ENCODE measurements at regions not wholly inside any gene's neighbourhood (a gene's known extent, or its start where the extent isn't known, plus 50 kb on each side); places are given as distances from the start of the nearest gene placed in this dataset.

DNA sequence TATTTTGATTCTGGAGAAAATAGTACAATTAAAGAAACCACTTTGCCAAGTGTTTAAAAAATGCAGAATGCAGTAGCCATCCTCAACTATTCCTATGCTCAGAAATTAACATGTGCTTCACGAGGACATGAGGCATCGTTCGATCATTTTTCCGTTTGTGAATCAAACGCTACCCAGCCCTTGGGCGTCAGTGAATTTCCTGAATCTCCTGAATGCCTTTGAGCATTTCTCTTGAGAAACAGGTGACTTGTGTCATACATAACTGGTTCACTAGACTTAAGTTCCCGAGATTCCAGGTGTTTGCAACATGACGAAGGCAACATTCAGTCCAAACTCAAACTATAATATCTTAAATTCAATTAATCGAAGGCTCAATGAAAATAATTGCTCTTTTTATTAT, 110.0 kb upstream of the ALKAL2 start:
- ATAC-seq, result no peak
- TF ChIP-seq TCF4 (CRISPR knock-in tag; IDR thresholded peaks at IDR 0.05; ENCODE audit: borderline replicate concordance) (no peak), ISL1 (CRISPR knock-in tag; IDR thresholded peaks at IDR 0.05) (no peak), ZNF70 (CRISPR knock-in tag; IDR thresholded peaks at IDR 0.05) (no peak), TOX (CRISPR knock-in tag; IDR thresholded peaks at IDR 0.05; ENCODE audit: borderline replicate concordance) (no peak), ESRRG (CRISPR knock-in tag; IDR thresholded peaks at IDR 0.05) (no peak)

DNA sequence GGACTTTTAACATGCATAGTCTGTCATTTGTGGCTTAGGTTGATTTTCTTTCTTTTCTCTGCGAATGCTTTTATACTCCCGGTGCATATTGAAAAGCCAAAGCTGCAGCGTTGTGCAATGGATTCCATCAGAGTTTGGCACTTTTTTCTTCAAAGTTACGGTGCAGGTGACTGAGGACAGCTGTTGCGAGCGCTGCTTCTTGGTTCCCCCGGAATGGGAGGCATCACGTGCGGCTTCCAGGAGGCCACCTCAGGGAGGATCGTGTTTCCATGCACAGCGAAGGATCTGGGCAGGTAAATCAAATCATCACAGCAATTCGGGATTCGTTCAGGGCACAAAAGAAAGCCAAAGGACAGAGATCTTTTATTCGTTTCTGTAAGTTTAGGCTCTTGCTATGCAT, 109.6 kb upstream of the ALKAL2 start:
- no peak for TF ChIP-seq SNAI2 (CRISPR knock-in tag; IDR thresholded peaks at IDR 0.05)
- no peak for TF ChIP-seq ISL1 (CRISPR knock-in tag; IDR thresholded peaks at IDR 0.05)
- no peak for TF ChIP-seq ARNTL (CRISPR knock-in tag; IDR thresholded peaks at IDR 0.05; ENCODE audit: borderline replicate concordance, low read depth)
- TF ChIP-seq, protein P1, sequence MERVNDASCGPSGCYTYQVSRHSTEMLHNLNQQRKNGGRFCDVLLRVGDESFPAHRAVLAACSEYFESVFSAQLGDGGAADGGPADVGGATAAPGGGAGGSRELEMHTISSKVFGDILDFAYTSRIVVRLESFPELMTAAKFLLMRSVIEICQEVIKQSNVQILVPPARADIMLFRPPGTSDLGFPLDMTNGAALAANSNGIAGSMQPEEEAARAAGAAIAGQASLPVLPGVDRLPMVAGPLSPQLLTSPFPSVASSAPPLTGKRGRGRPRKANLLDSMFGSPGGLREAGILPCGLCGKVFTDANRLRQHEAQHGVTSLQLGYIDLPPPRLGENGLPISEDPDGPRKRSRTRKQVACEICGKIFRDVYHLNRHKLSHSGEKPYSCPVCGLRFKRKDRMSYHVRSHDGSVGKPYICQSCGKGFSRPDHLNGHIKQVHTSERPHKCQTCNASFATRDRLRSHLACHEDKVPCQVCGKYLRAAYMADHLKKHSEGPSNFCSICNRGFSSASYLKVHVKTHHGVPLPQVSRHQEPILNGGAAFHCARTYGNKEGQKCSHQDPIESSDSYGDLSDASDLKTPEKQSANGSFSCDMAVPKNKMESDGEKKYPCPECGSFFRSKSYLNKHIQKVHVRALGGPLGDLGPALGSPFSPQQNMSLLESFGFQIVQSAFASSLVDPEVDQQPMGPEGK (CRISPR knock-in tag; IDR thresholded peaks at IDR 0.05; ENCODE audit: borderline replicate concordance), result no peak
- no peak for ATAC-seq

DNA sequence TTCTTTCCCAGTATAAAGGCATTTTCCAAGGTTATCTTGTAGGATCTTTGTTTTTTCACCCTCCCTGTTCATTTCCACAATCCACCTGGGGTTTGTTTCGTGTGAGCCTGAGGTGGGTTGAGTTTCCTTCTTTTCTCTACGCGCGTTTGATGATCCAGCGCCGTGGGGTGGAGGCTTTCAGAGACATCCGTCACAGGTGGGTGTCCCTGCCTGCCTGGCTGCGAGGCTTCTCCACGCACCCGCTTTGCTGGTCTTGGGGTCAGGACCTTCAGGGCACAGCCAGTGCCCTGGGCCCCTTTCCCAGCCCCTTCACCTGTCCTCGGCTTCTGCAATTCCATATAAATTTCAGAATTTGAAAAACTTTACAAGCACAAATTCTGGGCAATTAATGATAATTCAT, 109.0 kb upstream of the ALKAL2 start:
- TF ChIP-seq, protein P2, sequence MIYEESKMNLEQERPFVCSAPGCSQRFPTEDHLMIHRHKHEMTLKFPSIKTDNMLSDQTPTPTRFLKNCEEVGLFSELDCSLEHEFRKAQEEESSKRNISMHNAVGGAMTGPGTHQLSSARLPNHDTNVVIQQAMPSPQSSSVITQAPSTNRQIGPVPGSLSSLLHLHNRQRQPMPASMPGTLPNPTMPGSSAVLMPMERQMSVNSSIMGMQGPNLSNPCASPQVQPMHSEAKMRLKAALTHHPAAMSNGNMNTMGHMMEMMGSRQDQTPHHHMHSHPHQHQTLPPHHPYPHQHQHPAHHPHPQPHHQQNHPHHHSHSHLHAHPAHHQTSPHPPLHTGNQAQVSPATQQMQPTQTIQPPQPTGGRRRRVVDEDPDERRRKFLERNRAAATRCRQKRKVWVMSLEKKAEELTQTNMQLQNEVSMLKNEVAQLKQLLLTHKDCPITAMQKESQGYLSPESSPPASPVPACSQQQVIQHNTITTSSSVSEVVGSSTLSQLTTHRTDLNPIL (CRISPR knock-in tag; IDR thresholded peaks at IDR 0.05; ENCODE audit: low read depth), result no peak
- TF ChIP-seq ZNF8 (CRISPR knock-in tag; IDR thresholded peaks at IDR 0.05) (no peak), ZNF70 (CRISPR knock-in tag; IDR thresholded peaks at IDR 0.05) (no peak), ZFP3 (CRISPR knock-in tag; IDR thresholded peaks at IDR 0.05) (no peak), GLIS3 (CRISPR knock-in tag; IDR thresholded peaks at IDR 0.05) (no peak), CSDC2 (CRISPR knock-in tag; IDR thresholded peaks at IDR 0.05) (no peak), ISL1 (CRISPR knock-in tag; IDR thresholded peaks at IDR 0.05) (no peak), RARB (CRISPR knock-in tag; IDR thresholded peaks at IDR 0.05) (no peak), SNAI2 (CRISPR knock-in tag; IDR thresholded peaks at IDR 0.05) (no peak), PPARA (CRISPR knock-in tag; IDR thresholded peaks at IDR 0.05; ENCODE audit: borderline replicate concordance) (no peak), ARNTL (CRISPR knock-in tag; IDR thresholded peaks at IDR 0.05; ENCODE audit: borderline replicate concordance, low read depth) (no peak), TCF4 (CRISPR knock-in tag; IDR thresholded peaks at IDR 0.05; ENCODE audit: borderline replicate concordance) (no peak), BACH2 (CRISPR knock-in tag; IDR thresholded peaks at IDR 0.05; ENCODE audit: borderline replicate concordance) (no peak), ZNF565 (CRISPR knock-in tag; conservative IDR thresholded peaks at IDR 0.05; ENCODE audit: low read depth) (no peak), ESRRG (CRISPR knock-in tag; IDR thresholded peaks at IDR 0.05) (no peak), TOX (CRISPR knock-in tag; IDR thresholded peaks at IDR 0.05; ENCODE audit: borderline replicate concordance) (no peak)
- TF ChIP-seq, protein P1 (CRISPR knock-in tag; IDR thresholded peaks at IDR 0.05; ENCODE audit: borderline replicate concordance), result no peak
- TF ChIP-seq, protein P3, sequence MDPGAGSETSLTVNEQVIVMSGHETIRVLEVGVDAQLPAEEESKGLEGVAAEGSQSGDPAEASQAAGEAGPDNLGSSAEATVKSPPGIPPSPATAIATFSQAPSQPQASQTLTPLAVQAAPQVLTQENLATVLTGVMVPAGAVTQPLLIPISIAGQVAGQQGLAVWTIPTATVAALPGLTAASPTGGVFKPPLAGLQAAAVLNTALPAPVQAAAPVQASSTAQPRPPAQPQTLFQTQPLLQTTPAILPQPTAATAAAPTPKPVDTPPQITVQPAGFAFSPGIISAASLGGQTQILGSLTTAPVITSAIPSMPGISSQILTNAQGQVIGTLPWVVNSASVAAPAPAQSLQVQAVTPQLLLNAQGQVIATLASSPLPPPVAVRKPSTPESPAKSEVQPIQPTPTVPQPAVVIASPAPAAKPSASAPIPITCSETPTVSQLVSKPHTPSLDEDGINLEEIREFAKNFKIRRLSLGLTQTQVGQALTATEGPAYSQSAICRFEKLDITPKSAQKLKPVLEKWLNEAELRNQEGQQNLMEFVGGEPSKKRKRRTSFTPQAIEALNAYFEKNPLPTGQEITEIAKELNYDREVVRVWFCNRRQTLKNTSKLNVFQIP (CRISPR knock-in tag; IDR thresholded peaks at IDR 0.05; ENCODE audit: borderline replicate concordance, low read depth), result no peak
- TF ChIP-seq, protein P4, sequence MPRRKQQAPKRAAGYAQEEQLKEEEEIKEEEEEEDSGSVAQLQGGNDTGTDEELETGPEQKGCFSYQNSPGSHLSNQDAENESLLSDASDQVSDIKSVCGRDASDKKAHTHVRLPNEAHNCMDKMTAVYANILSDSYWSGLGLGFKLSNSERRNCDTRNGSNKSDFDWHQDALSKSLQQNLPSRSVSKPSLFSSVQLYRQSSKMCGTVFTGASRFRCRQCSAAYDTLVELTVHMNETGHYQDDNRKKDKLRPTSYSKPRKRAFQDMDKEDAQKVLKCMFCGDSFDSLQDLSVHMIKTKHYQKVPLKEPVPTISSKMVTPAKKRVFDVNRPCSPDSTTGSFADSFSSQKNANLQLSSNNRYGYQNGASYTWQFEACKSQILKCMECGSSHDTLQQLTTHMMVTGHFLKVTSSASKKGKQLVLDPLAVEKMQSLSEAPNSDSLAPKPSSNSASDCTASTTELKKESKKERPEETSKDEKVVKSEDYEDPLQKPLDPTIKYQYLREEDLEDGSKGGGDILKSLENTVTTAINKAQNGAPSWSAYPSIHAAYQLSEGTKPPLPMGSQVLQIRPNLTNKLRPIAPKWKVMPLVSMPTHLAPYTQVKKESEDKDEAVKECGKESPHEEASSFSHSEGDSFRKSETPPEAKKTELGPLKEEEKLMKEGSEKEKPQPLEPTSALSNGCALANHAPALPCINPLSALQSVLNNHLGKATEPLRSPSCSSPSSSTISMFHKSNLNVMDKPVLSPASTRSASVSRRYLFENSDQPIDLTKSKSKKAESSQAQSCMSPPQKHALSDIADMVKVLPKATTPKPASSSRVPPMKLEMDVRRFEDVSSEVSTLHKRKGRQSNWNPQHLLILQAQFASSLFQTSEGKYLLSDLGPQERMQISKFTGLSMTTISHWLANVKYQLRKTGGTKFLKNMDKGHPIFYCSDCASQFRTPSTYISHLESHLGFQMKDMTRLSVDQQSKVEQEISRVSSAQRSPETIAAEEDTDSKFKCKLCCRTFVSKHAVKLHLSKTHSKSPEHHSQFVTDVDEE (CRISPR knock-in tag; IDR thresholded peaks at IDR 0.05), result no peak
- no peak for ATAC-seq
